Embryonic facial prominence (tissue), 1 donor: ENCODE measurements at regions not wholly inside any gene's neighbourhood (a gene's known extent, or its start where the extent isn't known, plus 50 kb on each side); places are given as distances from the start of the nearest gene placed in this dataset.
"Not testable (repeated sequence)": the region's sequence is repeated elsewhere in the genome, so short reads cannot be mapped to it uniquely, and the experiment has no call there.

Source experiments
- DNase-seq: peaks from one replicate; pipeline ENCODE4 v3.0.0-alpha.2; 2016; ENCODE audit errors: extremely low spot score

GRCh38 chr15:39415634-39416033, 165.2 kb upstream of the THBS1 start:
- no peak for DNase-seq

GRCh38 chr15:39416258-39416657, 164.6 kb upstream of the THBS1 start:
- no peak for DNase-seq

- no peak for DNase-seq
Measured at GRCh38 chr15:39417366-39418134, 163.3 kb upstream of the THBS1 start.

- DNase-seq: no peak
Measured at GRCh38 chr15:39419651-39420050, 161.2 kb upstream of the THBS1 start.

GRCh38 chr15:39420123-39420852, 160.6 kb upstream of the THBS1 start:
- DNase-seq: not testable (repeated sequence)

GRCh38 chr15:39420853-39421192, 160.1 kb upstream of the THBS1 start:
- DNase-seq: not testable (repeated sequence)

GRCh38 chr15:39426552-39427532, 154.0 kb upstream of the THBS1 start:
- DNase-seq: peak; percentile 7

- DNase-seq: no peak
Measured at GRCh38 chr15:39427705-39428104, 153.2 kb upstream of the THBS1 start.

- DNase-seq: no peak
Measured at GRCh38 chr15:39429898-39430357, 151.0 kb upstream of the THBS1 start.

- DNase-seq: no peak
Measured at GRCh38 chr15:39430389-39430788, 150.5 kb upstream of the THBS1 start.

GRCh38 chr15:39431376-39431775, 149.5 kb upstream of the THBS1 start:
- DNase-seq: no peak

GRCh38 chr15:39432026-39432425, 148.9 kb upstream of the THBS1 start:
- no peak for DNase-seq

- no peak for DNase-seq
Measured at GRCh38 chr15:39432912-39433348, 147.9 kb upstream of the THBS1 start.

- no peak for DNase-seq
Measured at GRCh38 chr15:39433376-39433775, 147.5 kb upstream of the THBS1 start.

GRCh38 chr15:39434163-39434562, 146.7 kb upstream of the THBS1 start:
- no peak for DNase-seq

GRCh38 chr15:39434751-39435238, 146.1 kb upstream of the THBS1 start:
- no peak for DNase-seq

- DNase-seq: no peak
Measured at GRCh38 chr15:39435244-39435643, 145.6 kb upstream of the THBS1 start.

GRCh38 chr15:39438260-39438659, 142.6 kb upstream of the THBS1 start:
- no peak for DNase-seq

- DNase-seq: no peak
Measured at GRCh38 chr15:39438799-39439592, 141.9 kb upstream of the THBS1 start.

GRCh38 chr15:39442898-39443297, 138.0 kb upstream of the THBS1 start:
- no peak for DNase-seq

GRCh38 chr15:39443659-39444219, 137.1 kb upstream of the THBS1 start:
- DNase-seq: no peak
